ENCODE measurements at regions not wholly inside any gene's neighbourhood (a gene's known extent, or its start where the extent isn't known, plus 50 kb on each side); places are given as distances from the start of the nearest gene placed in this dataset.

GRCh38 chr15:45981625-45982024 lies 346.8 kb downstream of the SQOR start:
- no peaks in the 10 kb centered on the region for H3K27me3 Mint-ChIP-seq
- Histone ChIP-seq H3K4me3 (ENCODE audit: low read length) (no peak overlapping the region), H3K9me3 (ENCODE audit: control insufficient read depth in 1 of 2, insufficient read depth in 1 of 2, low read length in 2 of 2) (no peaks in the 10 kb centered on the region), H3K27me3 (ENCODE audit: control insufficient read depth in 1 of 2, insufficient read depth in 2 of 2, low read length in 2 of 2) (no peaks in the 10 kb centered on the region), H3K4me1 (ENCODE audit: insufficient read depth, low read length) (no peaks in the 10 kb centered on the region), H3K36me3 (ENCODE audit: insufficient read depth, low read length) (no peaks in the 10 kb centered on the region), H3K27ac (ENCODE audit: low read depth in 1 of 2, low read length in 2 of 2) (no peak overlapping the region)
- H3K36me3 Mint-ChIP-seq (ENCODE audit: low read depth), result no peaks in the 10 kb centered on the region
- TF ChIP-seq CTCF (IDR thresholded peaks at IDR 0.05), result no peak
- H3K4me3 Mint-ChIP-seq, result no peak overlapping the region
- intact Hi-C loops (cut with DNase I, micrococcal nuclease), result no loop called here
- H3K9me3 Mint-ChIP-seq, result peaks cover 5% of the 10 kb centered on the region
- H3K4me1 Mint-ChIP-seq (ENCODE audit: low read depth), result no peaks in the 10 kb centered on the region
- no peak for DNase-seq
- ChIA-PET POLR2A (no interaction called here), CTCF (no interaction called here)
- H3K27ac Mint-ChIP-seq, result no peak overlapping the region
- no peak for ATAC-seq (ENCODE audit: poor library complexity)

DNA sequence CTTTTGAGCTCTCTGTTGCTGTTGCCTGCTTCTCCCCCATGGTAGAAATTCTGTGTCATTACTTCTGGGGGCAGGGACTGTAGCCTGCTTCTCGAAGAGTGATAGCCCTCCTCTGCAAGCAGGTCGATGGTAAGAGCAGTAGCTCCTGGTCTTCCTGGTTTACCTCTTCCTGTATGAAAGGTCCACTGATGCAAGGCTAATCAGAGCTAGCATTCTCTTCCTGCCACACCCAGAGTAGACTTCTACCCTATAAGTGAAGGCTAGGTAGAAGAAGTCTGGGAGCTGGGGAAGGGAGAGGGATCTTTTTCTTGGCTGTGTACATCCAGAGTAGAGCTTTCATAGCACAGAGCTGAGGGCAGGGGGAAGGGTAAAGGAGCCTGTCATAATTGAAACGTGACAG lies 357.0 kb downstream of the SQOR start:
- TF ChIP-seq CTCF (IDR thresholded peaks at IDR 0.05), result no peak
- no peak overlapping the region for H3K27ac ChIP-seq (ENCODE audit: low read depth in 1 of 2, low read length in 2 of 2)
- Mint-ChIP-seq H3K36me3 (ENCODE audit: low read depth) (no peaks in the 10 kb centered on the region), H3K4me3 (no peak overlapping the region), H3K9me3 (peaks cover 5% of the 10 kb centered on the region), H3K27me3 (no peaks in the 10 kb centered on the region), H3K27ac (no peak overlapping the region), H3K4me1 (ENCODE audit: low read depth) (no peaks in the 10 kb centered on the region)
- H3K9me3 ChIP-seq (ENCODE audit: control insufficient read depth in 1 of 2, insufficient read depth in 1 of 2, low read length in 2 of 2), result peaks cover 4 to 10% of the 10 kb centered on the region in 2 experiments
- intact Hi-C loops (cut with DNase I, micrococcal nuclease), result no loop called here
- no peaks in the 10 kb centered on the region for H3K36me3 ChIP-seq (ENCODE audit: insufficient read depth, low read length)
- no peaks in the 10 kb centered on the region for H3K4me1 ChIP-seq (ENCODE audit: insufficient read depth, low read length)
- DNase-seq, result no peak
- CTCF ChIA-PET, result no interaction called here
- no peak for ATAC-seq (ENCODE audit: poor library complexity)
- POLR2A ChIA-PET, result no interaction called here
- H3K4me3 ChIP-seq (ENCODE audit: low read length), result no peak overlapping the region
- no peaks in the 10 kb centered on the region for H3K27me3 ChIP-seq (ENCODE audit: control insufficient read depth in 1 of 2, insufficient read depth in 2 of 2, low read length in 2 of 2)

DNA sequence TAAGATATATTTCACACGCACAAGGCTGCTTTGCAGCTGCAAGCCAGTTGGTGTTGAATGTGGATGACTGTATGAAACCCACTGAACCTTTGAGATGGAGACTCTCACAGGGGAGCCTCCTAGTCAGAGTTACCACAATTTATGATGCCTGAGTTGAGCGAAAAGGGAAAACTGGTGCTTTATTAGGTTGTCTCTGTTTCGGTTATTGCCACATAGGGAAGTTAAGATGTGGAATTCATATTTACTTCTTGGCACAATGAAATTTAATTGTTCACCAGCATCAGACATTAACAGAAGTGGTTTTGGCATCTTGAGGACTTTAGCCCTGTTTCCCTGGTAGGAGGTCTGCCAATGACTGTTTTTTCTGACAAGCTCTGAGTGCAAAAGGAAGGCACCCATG lies 358.2 kb downstream of the SQOR start:
- no peaks in the 10 kb centered on the region for H3K27me3 ChIP-seq (ENCODE audit: control insufficient read depth in 1 of 2, insufficient read depth in 2 of 2, low read length in 2 of 2)
- intact Hi-C loops (cut with DNase I, micrococcal nuclease), result no loop called here
- ChIA-PET POLR2A (no interaction called here), CTCF (no interaction called here)
- H3K27me3 Mint-ChIP-seq, result no peaks in the 10 kb centered on the region
- no peaks in the 10 kb centered on the region for H3K36me3 ChIP-seq (ENCODE audit: insufficient read depth, low read length)
- no peaks in the 10 kb centered on the region for H3K4me1 ChIP-seq (ENCODE audit: insufficient read depth, low read length)
- no peaks in the 10 kb centered on the region for H3K4me1 Mint-ChIP-seq (ENCODE audit: low read depth)
- TF ChIP-seq CTCF (IDR thresholded peaks at IDR 0.05), result no peak
- no peak for DNase-seq
- no peak overlapping the region for H3K4me3 Mint-ChIP-seq
- H3K27ac Mint-ChIP-seq, result no peak overlapping the region
- H3K27ac ChIP-seq (ENCODE audit: low read depth in 1 of 2, low read length in 2 of 2), result no peak overlapping the region
- ATAC-seq (ENCODE audit: poor library complexity), result no peak
- no peaks in the 10 kb centered on the region for H3K36me3 Mint-ChIP-seq (ENCODE audit: low read depth)
- no peak overlapping the region for H3K4me3 ChIP-seq (ENCODE audit: low read length)
- peaks cover 5% of the 10 kb centered on the region for H3K9me3 Mint-ChIP-seq
- peaks cover 4 to 10% of the 10 kb centered on the region in 2 experiments for H3K9me3 ChIP-seq (ENCODE audit: control insufficient read depth in 1 of 2, insufficient read depth in 1 of 2, low read length in 2 of 2)

All from CD4-positive, alpha-beta T cell (primary cell).